PFSK-1 (cell line): ENCODE measurements at regions not wholly inside any gene's neighbourhood (a gene's known extent, or its start where the extent isn't known, plus 50 kb on each side); places are given as distances from the start of the nearest gene placed in this dataset.

Experiments
- POLR2AphosphoS5 ChIP-seq: IDR thresholded peaks from 2 replicates; pipeline ENCODE4 v1.6.1; 2012; ENCODE audit warnings: low read depth, mild to moderate bottlenecking, control low read depth, low read length, moderate library complexity
- TAF1 ChIP-seq: IDR thresholded peaks from 2 replicates; pipeline ENCODE4 v1.6.1; 2012; ENCODE audit warnings: low read length, control low read depth, borderline replicate concordance; ENCODE audit not compliant: insufficient read depth

DNA sequence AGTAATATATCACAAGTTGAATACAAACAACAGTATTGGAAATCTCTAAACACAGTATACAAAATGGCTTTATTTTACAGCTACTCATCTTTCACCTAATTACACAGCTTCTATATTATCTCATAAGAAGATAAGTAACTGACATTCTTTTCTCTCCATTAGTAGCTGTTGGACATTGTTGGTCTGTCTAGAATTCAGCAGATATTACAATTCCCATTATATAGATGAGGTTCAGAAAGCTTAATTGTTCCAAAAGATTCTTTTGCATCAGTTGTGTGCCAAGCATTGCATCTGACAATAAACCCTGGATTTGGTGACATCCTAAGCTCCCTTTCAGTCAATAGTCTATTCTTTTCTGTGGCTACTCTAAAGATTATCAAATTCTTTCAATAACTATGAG is 187.0 kb downstream of the NTMT2 start:
- TF ChIP-seq POLR2AphosphoS5 = no peak
- TF ChIP-seq TAF1 = no peak
